Mucosa of descending colon (tissue), 3 donors: ENCODE measurements at regions not wholly inside any gene's neighbourhood (a gene's known extent, or its start where the extent isn't known, plus 50 kb on each side); places are given as distances from the start of the nearest gene placed in this dataset.

Experiments used
- ATAC-seq: fragments of 200-7000 bp; cut with Tn5 transposase; one replicate; pipeline ENCODE4 v1.9.1; 2020; ENCODE audit warnings: mild to moderate bottlenecking, moderate library complexity
- DNase-seq, 3 donors: peaks; one replicate each; pipeline ENCODE4 v3.0.0-alpha.2; 2020
- H3K36me3 ChIP-seq: fragments of 200-600 bp; one replicate; pipeline ENCODE4 v1.8.0; 2021; ENCODE audit warnings: low read depth, mild to moderate bottlenecking
- H3K4me1 ChIP-seq: fragments of 200-600 bp; one replicate; pipeline ENCODE4 v1.8.0; 2021; ENCODE audit warnings: low read depth, mild to moderate bottlenecking
- H3K4me3 ChIP-seq: fragments of 200-600 bp; one replicate; pipeline ENCODE4 v1.8.0; 2021; ENCODE audit warnings: mild to moderate bottlenecking
- H3K9me3 ChIP-seq: fragments of 200-600 bp; one replicate; pipeline ENCODE4 v1.8.0; 2021; ENCODE audit warnings: mild to moderate bottlenecking
- intact Hi-C, 2 donors: fragments of 100-400 bp; cut with DNase I in 1 of 2; cut with micrococcal nuclease in 1 of 2; formaldehyde crosslinking; loops; one replicate each; pipeline versions ENCODE4 v1.11.0 to v1.11.1; 2022; cut with DNase I, micrococcal nuclease
- TF ChIP-seq, protein P1 (sequence below): fragments of 200-600 bp; IDR thresholded peaks from one replicate; pipeline ENCODE4 v1.8.0; 2022; ENCODE audit warnings: antibody characterized with exemption, mild to moderate bottlenecking
- donor health status: DM: no; HTN: no; CAD: no; lungs with moderate emphysema.
- donor health status: DM: no; HTN: no; CAD: no.
- donor health status: DM: no; HTN: yes; CAD: no.

GRCh38 chr9:32867601-32868204 is 84.4 kb downstream of the TMEM215 start:
- Histone ChIP-seq H3K4me3 (no peak overlapping the region), H3K9me3 (no peaks in the 10 kb centered on the region), H3K36me3 (no peaks in the 10 kb centered on the region), H3K4me1 (no peaks in the 10 kb centered on the region)
- TF ChIP-seq, protein P1, sequence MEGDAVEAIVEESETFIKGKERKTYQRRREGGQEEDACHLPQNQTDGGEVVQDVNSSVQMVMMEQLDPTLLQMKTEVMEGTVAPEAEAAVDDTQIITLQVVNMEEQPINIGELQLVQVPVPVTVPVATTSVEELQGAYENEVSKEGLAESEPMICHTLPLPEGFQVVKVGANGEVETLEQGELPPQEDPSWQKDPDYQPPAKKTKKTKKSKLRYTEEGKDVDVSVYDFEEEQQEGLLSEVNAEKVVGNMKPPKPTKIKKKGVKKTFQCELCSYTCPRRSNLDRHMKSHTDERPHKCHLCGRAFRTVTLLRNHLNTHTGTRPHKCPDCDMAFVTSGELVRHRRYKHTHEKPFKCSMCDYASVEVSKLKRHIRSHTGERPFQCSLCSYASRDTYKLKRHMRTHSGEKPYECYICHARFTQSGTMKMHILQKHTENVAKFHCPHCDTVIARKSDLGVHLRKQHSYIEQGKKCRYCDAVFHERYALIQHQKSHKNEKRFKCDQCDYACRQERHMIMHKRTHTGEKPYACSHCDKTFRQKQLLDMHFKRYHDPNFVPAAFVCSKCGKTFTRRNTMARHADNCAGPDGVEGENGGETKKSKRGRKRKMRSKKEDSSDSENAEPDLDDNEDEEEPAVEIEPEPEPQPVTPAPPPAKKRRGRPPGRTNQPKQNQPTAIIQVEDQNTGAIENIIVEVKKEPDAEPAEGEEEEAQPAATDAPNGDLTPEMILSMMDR: no peak
- DNase-seq (no peak), ATAC-seq (no peak)
- intact Hi-C loops: no loop called here

DNA sequence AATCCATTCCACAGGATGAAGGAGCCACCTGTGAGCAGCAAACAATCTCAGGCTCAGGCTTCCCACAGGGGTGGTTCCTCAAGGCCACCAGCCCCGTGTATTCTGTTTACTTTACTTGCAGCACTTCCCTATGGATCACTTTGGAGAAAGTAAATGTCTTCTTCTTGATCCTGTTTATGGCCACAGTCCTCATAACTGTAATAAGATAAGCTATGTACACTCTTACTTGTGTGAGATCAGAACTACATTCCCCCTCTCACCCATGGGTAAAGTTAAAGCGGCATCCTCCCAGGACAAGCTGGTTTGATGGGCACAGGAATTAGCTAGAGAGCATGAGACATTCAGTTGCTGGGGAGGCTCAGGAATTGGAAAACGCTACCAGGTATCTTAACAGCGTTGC is 86.1 kb downstream of the TMEM215 start:
- Histone ChIP-seq H3K4me1 (no peaks in the 10 kb centered on the region), H3K4me3 (no peak overlapping the region), H3K9me3 (no peaks in the 10 kb centered on the region), H3K36me3 (no peaks in the 10 kb centered on the region)
- no peak for DNase-seq
- intact Hi-C loops: no loop called here
- ATAC-seq: no peak
- TF ChIP-seq, protein P1: no peak

- no peak overlapping the region for H3K4me3 ChIP-seq
- no peak for DNase-seq
- no peaks in the 10 kb centered on the region for H3K4me1 ChIP-seq
- no peaks in the 10 kb centered on the region for H3K36me3 ChIP-seq
- TF ChIP-seq, protein P1: no peak
- intact Hi-C loops: no loop called here
- no peak for ATAC-seq
- H3K9me3 ChIP-seq: no peaks in the 10 kb centered on the region
Observed at GRCh38 chr9:32873131-32873530, 89.8 kb downstream of the TMEM215 start.

- Histone ChIP-seq H3K4me3 (no peak overlapping the region), H3K4me1 (no peaks in the 10 kb centered on the region), H3K36me3 (no peaks in the 10 kb centered on the region), H3K9me3 (no peaks in the 10 kb centered on the region)
- intact Hi-C loops: no loop called here
- DNase-seq (no peak), ATAC-seq (no peak)
- TF ChIP-seq, protein P1: no peak
Observed at GRCh38 chr9:32873553-32873952, 90.2 kb downstream of the TMEM215 start.

DNA sequence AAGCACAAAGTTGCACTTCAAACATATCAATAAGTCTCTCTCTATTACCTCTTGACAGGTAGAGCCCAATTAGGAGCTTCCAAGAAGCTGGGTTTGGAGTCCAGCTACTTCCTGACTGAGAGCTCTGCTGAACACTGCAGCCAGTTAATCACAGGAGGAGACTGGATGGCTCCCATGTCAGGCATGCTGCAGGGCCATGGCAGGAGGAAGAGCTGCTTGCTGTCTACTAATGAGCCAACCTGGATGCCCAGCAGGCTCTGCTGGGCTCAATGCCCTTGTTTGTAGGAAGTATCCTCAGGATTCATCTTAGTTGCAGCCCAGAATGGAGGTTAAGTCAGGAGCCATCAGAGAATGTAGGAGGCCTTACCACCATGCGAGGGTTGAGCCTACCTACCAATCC is 91.9 kb downstream of the TMEM215 start:
- Histone ChIP-seq H3K4me1 (no peaks in the 10 kb centered on the region), H3K9me3 (no peaks in the 10 kb centered on the region), H3K4me3 (no peak overlapping the region), H3K36me3 (no peaks in the 10 kb centered on the region)
- ATAC-seq (no peak), DNase-seq (no peak)
- intact Hi-C loops: no loop called here
- TF ChIP-seq, protein P1: no peak

DNA sequence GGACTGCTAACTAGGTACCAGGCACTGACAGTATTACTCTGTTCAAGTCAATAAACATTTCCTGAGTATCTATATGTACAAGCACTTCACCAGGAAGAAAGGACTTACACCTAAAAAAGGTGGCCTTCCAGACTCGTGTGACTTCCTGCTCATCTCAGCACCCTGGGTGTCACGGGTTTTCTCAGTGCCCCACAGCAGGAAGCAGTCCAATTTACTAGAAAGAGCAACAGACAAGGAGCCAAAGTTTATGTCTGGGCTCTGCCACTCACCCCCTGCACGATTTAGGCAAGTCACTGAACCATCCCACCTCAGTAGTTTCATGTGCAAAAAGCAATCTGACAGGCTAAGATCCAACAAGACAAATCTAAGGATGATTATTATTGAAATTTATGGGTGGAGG is 92.4 kb downstream of the TMEM215 start:
- TF ChIP-seq, protein P1: no peak
- H3K4me3 ChIP-seq: no peak overlapping the region
- H3K9me3 ChIP-seq: no peaks in the 10 kb centered on the region
- DNase-seq (no peak), ATAC-seq (no peak)
- H3K36me3 ChIP-seq: no peaks in the 10 kb centered on the region
- intact Hi-C loops: no loop called here
- H3K4me1 ChIP-seq: no peaks in the 10 kb centered on the region
